Peyer's patch (tissue), 4 donors: ENCODE measurements at regions not wholly inside any gene's neighbourhood (a gene's known extent, or its start where the extent isn't known, plus 50 kb on each side); places are given as distances from the start of the nearest gene placed in this dataset.

Experiments
- DNase-seq, 3 donors: peaks; one replicate each; pipeline ENCODE4 v3.0.0-alpha.2; 2017 to 2019
- H3K27ac ChIP-seq, 4 donors: fragments of 200-600 bp; sonication (generic); one replicate each; pipeline ENCODE4 v1.5.1; 2016 to 2019
- H3K27me3 ChIP-seq, 2 donors: fragments of 200-600 bp; sonication (generic); one replicate each; pipeline ENCODE4 v1.5.1; 2019
- H3K36me3 ChIP-seq, 3 donors: fragments of 200-600 bp; sonication (generic); one replicate each; pipeline ENCODE4 v1.5.1; 2016 to 2019
- H3K4me1 ChIP-seq, 4 donors: fragments of 200-600 bp; sonication (generic); one replicate each; pipeline ENCODE4 v1.5.1; 2016 to 2019
- H3K4me3 ChIP-seq, 4 donors: fragments of 200-600 bp; sonication (generic); 1 replicate in 3 of 4; 2 replicates in 1 of 4; pipeline ENCODE4 v1.5.1; 2016 to 2019; ENCODE audit warnings: mild to moderate bottlenecking in 1 of 4
- H3K9me3 ChIP-seq, 4 donors: fragments of 200-600 bp; sonication (generic); one replicate each; pipeline ENCODE4 v1.5.1; 2016 to 2019; ENCODE audit warnings: mild to moderate bottlenecking in 1 of 4
- CTCF ChIP-seq, 6 experiments: fragments of 450-650 bp in 4 of 6; fragments of 200-600 bp in 2 of 6; sonication (generic) in 1 of 6; IDR thresholded peaks; one replicate each; pipeline ENCODE4 v1.5.1; 2017 to 2019; ENCODE audit warnings: antibody characterized with exemption in 6 of 6, mild to moderate bottlenecking in 3 of 6, moderate library complexity in 1 of 6
- POLR2A ChIP-seq, 2 donors: fragments of 450-650 bp; IDR thresholded peaks; one replicate each; pipeline ENCODE4 v1.5.1; 2017; ENCODE audit warnings: antibody characterized with exemption in 2 of 2, mild to moderate bottlenecking in 2 of 2, moderate library complexity in 2 of 2

- no peak overlapping the region for H3K27ac ChIP-seq
- H3K36me3 ChIP-seq: no peaks in the 10 kb centered on the region
- H3K4me1 ChIP-seq: no peaks in the 10 kb centered on the region
- H3K4me3 ChIP-seq: no peak overlapping the region
- H3K27me3 ChIP-seq: no peaks in the 10 kb centered on the region
- no peak for TF ChIP-seq POLR2A (IDR thresholded peaks at IDR 0.05)
- no peak for TF ChIP-seq CTCF (IDR thresholded peaks at IDR 0.05)
- DNase-seq: no peak
- no peaks in the 10 kb centered on the region for H3K9me3 ChIP-seq
Observed at GRCh38 chr10:3404381-3404780, 231.8 kb upstream of the PITRM1 start.

- no peaks in the 10 kb centered on the region for H3K9me3 ChIP-seq
- no peak overlapping the region for H3K27ac ChIP-seq
- no peaks in the 10 kb centered on the region for H3K36me3 ChIP-seq
- H3K4me1 ChIP-seq: no peaks in the 10 kb centered on the region
- no peaks in the 10 kb centered on the region for H3K27me3 ChIP-seq
- DNase-seq: no peak
- no peak overlapping the region for H3K4me3 ChIP-seq
- TF ChIP-seq POLR2A (IDR thresholded peaks at IDR 0.05) (no peak), CTCF (IDR thresholded peaks at IDR 0.05) (no peak)
Observed at GRCh38 chr10:3402187-3402751, 229.7 kb upstream of the PITRM1 start.

GRCh38 chr10:3401491-3401938 lies 228.9 kb upstream of the PITRM1 start:
- Histone ChIP-seq H3K27ac (no peak overlapping the region), H3K36me3 (no peaks in the 10 kb centered on the region)
- TF ChIP-seq POLR2A (IDR thresholded peaks at IDR 0.05): no peak
- TF ChIP-seq CTCF (IDR thresholded peaks at IDR 0.05): no peak

GRCh38 chr10:3400348-3400747 lies 227.8 kb upstream of the PITRM1 start:
- no peak for DNase-seq
- H3K27ac ChIP-seq: peak overlapping the region in 1 of 4 donors; percentile 31

More at GRCh38 chr10:3401491-3401938, 228.9 kb upstream of the PITRM1 start:
- no peaks in the 10 kb centered on the region for H3K27me3 ChIP-seq
- no peaks in the 10 kb centered on the region for H3K4me1 ChIP-seq
- DNase-seq: no peak
- no peak overlapping the region for H3K4me3 ChIP-seq
- no peaks in the 10 kb centered on the region for H3K9me3 ChIP-seq

GRCh38 chr10:3399756-3400155 lies 227.2 kb upstream of the PITRM1 start:
- no peaks in the 10 kb centered on the region for H3K4me1 ChIP-seq
- no peak for TF ChIP-seq POLR2A (IDR thresholded peaks at IDR 0.05)
- TF ChIP-seq CTCF (IDR thresholded peaks at IDR 0.05): no peak
- H3K27ac ChIP-seq: peak overlapping the region in 1 of 4 donors; percentile 31
- H3K36me3 ChIP-seq: no peaks in the 10 kb centered on the region
- no peak overlapping the region for H3K4me3 ChIP-seq
- no peaks in the 10 kb centered on the region for H3K9me3 ChIP-seq
- no peaks in the 10 kb centered on the region for H3K27me3 ChIP-seq
- no peak for DNase-seq

More at GRCh38 chr10:3400348-3400747, 227.8 kb upstream of the PITRM1 start:
- no peak overlapping the region for H3K4me3 ChIP-seq
- no peak for TF ChIP-seq POLR2A (IDR thresholded peaks at IDR 0.05)
- no peak for TF ChIP-seq CTCF (IDR thresholded peaks at IDR 0.05)
- no peaks in the 10 kb centered on the region for H3K27me3 ChIP-seq
- no peaks in the 10 kb centered on the region for H3K36me3 ChIP-seq
- no peaks in the 10 kb centered on the region for H3K9me3 ChIP-seq
- no peaks in the 10 kb centered on the region for H3K4me1 ChIP-seq
